ENCODE measurements at regions not wholly inside any gene's neighbourhood (a gene's known extent, or its start where the extent isn't known, plus 50 kb on each side); places are given as distances from the start of the nearest gene placed in this dataset.

GRCh38 chr14:97410667-97411620 lies 613.8 kb downstream of the VRK1 start:
- H3K27ac ChIP-seq, result no peak overlapping the region
- no peak for TF ChIP-seq CTCF (conservative IDR thresholded peaks at IDR 0.05)

GRCh38 chr14:97411938-97412612 lies 614.9 kb downstream of the VRK1 start:
- no peak for TF ChIP-seq CTCF (conservative IDR thresholded peaks at IDR 0.05)
- H3K27ac ChIP-seq, result no peak overlapping the region

GRCh38 chr14:97413022-97413539 lies 615.9 kb downstream of the VRK1 start:
- no peak overlapping the region for H3K27ac ChIP-seq
- no peak for TF ChIP-seq CTCF (conservative IDR thresholded peaks at IDR 0.05)

GRCh38 chr14:97413966-97414717 lies 617.0 kb downstream of the VRK1 start:
- no peak for TF ChIP-seq CTCF (conservative IDR thresholded peaks at IDR 0.05)
- H3K27ac ChIP-seq, result no peak overlapping the region

- H3K27ac ChIP-seq, result no peak overlapping the region
- no peak for TF ChIP-seq CTCF (conservative IDR thresholded peaks at IDR 0.05)
These were observed 617.5 kb downstream of the VRK1 start for GRCh38 chr14:97414718-97415098.

- H3K27ac ChIP-seq, result no peak overlapping the region
- TF ChIP-seq CTCF (conservative IDR thresholded peaks at IDR 0.05), result no peak
These were observed 618.7 kb downstream of the VRK1 start for GRCh38 chr14:97415907-97416306.

GRCh38 chr14:97416550-97416949 lies 619.4 kb downstream of the VRK1 start:
- no peak overlapping the region for H3K27ac ChIP-seq
- TF ChIP-seq CTCF (conservative IDR thresholded peaks at IDR 0.05), result no peak
